Loucy (cell line): ENCODE measurements at regions not wholly inside any gene's neighbourhood (a gene's known extent, or its start where the extent isn't known, plus 50 kb on each side); places are given as distances from the start of the nearest gene placed in this dataset.

Source experiments
- CTCF ChIP-seq: fragments of 200-600 bp; sonication (generic); conservative IDR thresholded peaks from 2 replicates; pipeline ENCODE4 v1.5.1; 2014; ENCODE audit warnings: mild to moderate bottlenecking, antibody characterized with exemption, low read length
- EZH2phosphoT487 ChIP-seq: fragments of 200-600 bp; IDR thresholded peaks from 2 replicates; pipeline ENCODE4 v1.6.1; 2018; ENCODE audit warnings: antibody characterized with exemption, mild to moderate bottlenecking, moderate library complexity, borderline replicate concordance

DNA sequence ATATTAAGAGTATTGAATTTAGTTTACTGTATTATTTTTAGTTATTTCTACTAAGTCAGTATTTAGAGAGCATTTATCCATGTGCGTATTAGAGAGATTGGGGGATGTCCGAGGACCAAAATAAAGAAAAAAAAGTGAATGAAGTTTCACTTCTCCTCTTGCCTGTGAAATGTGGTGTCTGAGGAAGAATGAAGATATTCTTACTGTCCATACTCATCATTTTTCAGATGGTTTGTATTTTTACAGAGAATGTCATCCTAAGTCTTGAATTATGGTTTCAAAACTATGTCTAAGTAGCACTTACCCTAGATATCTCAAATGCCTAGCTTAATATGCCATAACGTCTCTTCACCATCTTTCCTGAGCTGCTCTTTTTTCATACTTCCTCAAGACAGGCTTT lies 854.3 kb downstream of the C4orf33 start:
- TF ChIP-seq CTCF (no peak), EZH2phosphoT487 (no peak)
